HPDE6-E6E7 (cell line): ENCODE measurements at regions not wholly inside any gene's neighbourhood (a gene's known extent, or its start where the extent isn't known, plus 50 kb on each side); places are given as distances from the start of the nearest gene placed in this dataset.

ENCODE experiments used
- DNase-seq: peaks from one replicate; pipeline ENCODE4 v3.0.0; 2011; ENCODE audit warnings: missing footprints; ENCODE audit errors: extremely low spot score

GRCh38 chr7:136036336-136036735, 59.2 kb upstream of the MTPN start:
- no peak for DNase-seq

- DNase-seq, result no peak
Measured at GRCh38 chr7:136034132-136034531, 57.0 kb upstream of the MTPN start.

GRCh38 chr7:136033413-136034031, 56.4 kb upstream of the MTPN start:
- DNase-seq, result no peak

GRCh38 chr7:136030867-136031318, 53.7 kb upstream of the MTPN start:
- DNase-seq, result no peak

GRCh38 chr7:136030330-136030729, 53.2 kb upstream of the MTPN start:
- DNase-seq, result no peak

- DNase-seq, result peak; percentile 20
Measured at GRCh38 chr7:136027160-136027559, 50.0 kb upstream of the MTPN start.
